HEK293 (cell line): ENCODE measurements at regions not wholly inside any gene's neighbourhood (a gene's known extent, or its start where the extent isn't known, plus 50 kb on each side); places are given as distances from the start of the nearest gene placed in this dataset.

Experiments
- CTCF ChIA-PET: fragments of 350-600 bp; formaldehyde crosslinking; extraction: SDS; loops from one replicate; lab custom pipeline; 2021; ENCODE audit warnings: antibody characterized with exemption; lab: Yijun Ruan, JAX
- POLR2A ChIA-PET: fragments of 300-600 bp; formaldehyde crosslinking; extraction: SDS; loops from one replicate; lab custom pipeline; 2020; ENCODE audit warnings: antibody characterized with exemption, inconsistent platforms; lab: Yijun Ruan, JAX
- H3K27ac ChIP-seq: fragments of 200-500 bp; sonication (Bioruptor generic); 2 replicates; pipeline ENCODE4 v1.5.1; 2014; ENCODE audit warnings: low read depth, low read length, control low read depth, inconsistent platforms; ENCODE audit errors: extremely low read depth
- H3K36me3 ChIP-seq, 2 experiments: fragments of 200-500 bp in 1 of 2; sonication (Bioruptor generic) in 1 of 2; 1 replicate in 1 of 2; 2 replicates in 1 of 2; pipeline ENCODE4 v1.5.1; 2014 to 2017; ENCODE audit warnings: inconsistent platforms in 2 of 2, low read length in 2 of 2; ENCODE audit not compliant: control insufficient read depth in 2 of 2, insufficient read depth in 1 of 2
- H3K4me1 ChIP-seq: fragments of 200-500 bp; sonication (Bioruptor generic); 2 replicates; pipeline ENCODE4 v1.5.1; 2014; ENCODE audit warnings: mild to moderate bottlenecking, low read length, inconsistent platforms; ENCODE audit not compliant: control insufficient read depth, insufficient read depth
- H3K4me3 ChIP-seq: 2 replicates; pipeline ENCODE4 v1.5.1; 2011; ENCODE audit warnings: low read depth, mild to moderate bottlenecking, control low read depth, low read length, moderate library complexity
- H3K9me3 ChIP-seq: fragments of 200-500 bp; sonication (Bioruptor generic); 2 replicates; pipeline ENCODE4 v1.5.1; 2014; ENCODE audit warnings: low read depth, low read length, inconsistent platforms; ENCODE audit not compliant: control insufficient read depth, insufficient read depth
- GLI2 ChIP-seq: fragments of 450-650 bp; formaldehyde crosslinking; IDR thresholded peaks from 2 replicates; pipeline ENCODE4; 2017; ENCODE audit warnings: missing biosample characterization, missing genetic modification characterization, low read depth, borderline replicate concordance
- KLF1 ChIP-seq: fragments of 450-650 bp; formaldehyde crosslinking; IDR thresholded peaks from 2 replicates; pipeline ENCODE4 v1.5.1; 2016; ENCODE audit warnings: missing biosample characterization, missing genetic modification characterization
- KLF10 ChIP-seq: fragments of 450-650 bp; IDR thresholded peaks from 2 replicates; pipeline ENCODE4 v1.5.1; 2018; ENCODE audit warnings: missing biosample characterization, mild to moderate bottlenecking, missing genetic modification characterization
- RBAK ChIP-seq: fragments of 450-650 bp; formaldehyde crosslinking; IDR thresholded peaks from 2 replicates; pipeline ENCODE4 v1.5.1; 2016; ENCODE audit warnings: missing biosample characterization, missing genetic modification characterization
- SCRT2 ChIP-seq: fragments of 450-650 bp; formaldehyde crosslinking; IDR thresholded peaks from 2 replicates; pipeline ENCODE4 v1.5.1; 2016; ENCODE audit warnings: missing biosample characterization, missing genetic modification characterization
- ZBTB48 ChIP-seq: fragments of 450-650 bp; formaldehyde crosslinking; IDR thresholded peaks from 2 replicates; pipeline ENCODE4 v1.5.1; 2016; ENCODE audit warnings: missing biosample characterization, missing genetic modification characterization
- ZEB2 ChIP-seq: fragments of 450-650 bp; formaldehyde crosslinking; IDR thresholded peaks from 2 replicates; pipeline ENCODE4 v1.5.1; 2016; ENCODE audit warnings: missing biosample characterization, missing genetic modification characterization
- ZFP69B ChIP-seq: fragments of 450-650 bp; formaldehyde crosslinking; IDR thresholded peaks from 2 replicates; pipeline ENCODE4 v1.5.1; 2016; ENCODE audit warnings: missing biosample characterization, missing genetic modification characterization
- ZNF114 ChIP-seq: fragments of 450-650 bp; formaldehyde crosslinking; IDR thresholded peaks from 2 replicates; pipeline ENCODE4 v1.5.0; 2017; ENCODE audit warnings: missing biosample characterization, missing genetic modification characterization
- ZNF133 ChIP-seq: fragments of 450-650 bp; formaldehyde crosslinking; IDR thresholded peaks from 2 replicates; pipeline ENCODE4 v1.5.1; 2016; ENCODE audit warnings: missing biosample characterization, missing genetic modification characterization
- ZNF146 ChIP-seq: fragments of 450-650 bp; formaldehyde crosslinking; IDR thresholded peaks from 2 replicates; pipeline ENCODE4 v1.5.1; 2016; ENCODE audit warnings: missing biosample characterization, missing genetic modification characterization
- ZNF202 ChIP-seq: fragments of 450-650 bp; formaldehyde crosslinking; IDR thresholded peaks from 2 replicates; pipeline ENCODE4 v1.5.1; 2016; ENCODE audit warnings: missing biosample characterization, missing genetic modification characterization, borderline replicate concordance
- ZNF214 ChIP-seq: fragments of 450-650 bp; formaldehyde crosslinking; IDR thresholded peaks from 2 replicates; pipeline ENCODE4 v1.5.1; 2017; ENCODE audit warnings: missing biosample characterization, mild to moderate bottlenecking, missing genetic modification characterization, borderline replicate concordance
- ZNF248 ChIP-seq: fragments of 450-650 bp; formaldehyde crosslinking; IDR thresholded peaks from 2 replicates; pipeline ENCODE4 v1.5.1; 2017; ENCODE audit warnings: missing biosample characterization, missing genetic modification characterization
- ZNF266 ChIP-seq: fragments of 450-650 bp; formaldehyde crosslinking; IDR thresholded peaks from 2 replicates; pipeline ENCODE4 v1.5.1; 2016; ENCODE audit warnings: missing biosample characterization, missing genetic modification characterization, low read depth
- ZNF274 ChIP-seq, 2 experiments: fragments of 200-500 bp in 1 of 2; fragments of 450-650 bp in 1 of 2; sonication (Bioruptor generic) in 1 of 2; formaldehyde crosslinking in 1 of 2; IDR thresholded peaks; 2 replicates each; pipeline versions ENCODE4 v1.5.1 to v1.6.1; 2014 to 2016; ENCODE audit warnings: borderline replicate concordance in 1 of 2, inconsistent platforms in 1 of 2, low read length in 1 of 2, missing biosample characterization in 1 of 2, missing genetic modification characterization in 1 of 2
- ZNF292 ChIP-seq: fragments of 450-650 bp; formaldehyde crosslinking; IDR thresholded peaks from 2 replicates; pipeline ENCODE4 v1.5.1; 2016; ENCODE audit warnings: low read depth, missing biosample characterization, missing genetic modification characterization, borderline replicate concordance
- ZNF341 ChIP-seq: fragments of 450-650 bp; formaldehyde crosslinking; IDR thresholded peaks from 2 replicates; pipeline ENCODE4; 2016; ENCODE audit warnings: low read depth, missing biosample characterization, missing genetic modification characterization
- ZNF350 ChIP-seq: fragments of 450-650 bp; formaldehyde crosslinking; IDR thresholded peaks from 2 replicates; pipeline ENCODE4 v1.5.0; 2017; ENCODE audit warnings: missing biosample characterization, mild to moderate bottlenecking, missing genetic modification characterization
- ZNF391 ChIP-seq: fragments of 450-650 bp; formaldehyde crosslinking; IDR thresholded peaks from 2 replicates; pipeline ENCODE4 v1.5.1; 2016; ENCODE audit warnings: low read depth, missing biosample characterization, missing genetic modification characterization, borderline replicate concordance
- ZNF394 ChIP-seq: fragments of 450-650 bp; formaldehyde crosslinking; IDR thresholded peaks from 2 replicates; pipeline ENCODE4 v1.5.1; 2016; ENCODE audit warnings: missing biosample characterization, missing genetic modification characterization, mild to moderate bottlenecking, moderate library complexity, borderline replicate concordance
- ZNF521 ChIP-seq: fragments of 450-650 bp; formaldehyde crosslinking; IDR thresholded peaks from 2 replicates; pipeline ENCODE4 v1.5.1; 2017; ENCODE audit warnings: missing biosample characterization, mild to moderate bottlenecking, missing genetic modification characterization
- ZNF544 ChIP-seq: fragments of 450-650 bp; formaldehyde crosslinking; IDR thresholded peaks from 2 replicates; pipeline ENCODE4 v1.5.0; 2017; ENCODE audit warnings: missing biosample characterization, missing genetic modification characterization
- ZNF621 ChIP-seq: fragments of 450-650 bp; formaldehyde crosslinking; IDR thresholded peaks from 2 replicates; pipeline ENCODE4 v1.5.1; 2017; ENCODE audit warnings: missing biosample characterization, missing genetic modification characterization
- ZNF654 ChIP-seq: fragments of 450-650 bp; formaldehyde crosslinking; IDR thresholded peaks from 2 replicates; pipeline ENCODE4 v1.5.1; 2016; ENCODE audit warnings: low read depth, missing biosample characterization, missing genetic modification characterization
- ZNF777 ChIP-seq: fragments of 450-650 bp; formaldehyde crosslinking; IDR thresholded peaks from 2 replicates; pipeline ENCODE4 v1.5.1; 2017; ENCODE audit warnings: missing biosample characterization, missing genetic modification characterization, borderline replicate concordance
- ZNF785 ChIP-seq: fragments of 450-650 bp; formaldehyde crosslinking; IDR thresholded peaks from 2 replicates; pipeline ENCODE4 v1.5.1; 2016; ENCODE audit warnings: missing biosample characterization, missing genetic modification characterization
- TF ChIP-seq, protein P1 (sequence below): fragments of 450-650 bp; formaldehyde crosslinking; IDR thresholded peaks from 2 replicates; pipeline ENCODE4 v1.5.1; 2016; ENCODE audit warnings: missing biosample characterization, missing genetic modification characterization
- TF ChIP-seq, protein P2 (sequence below): fragments of 450-650 bp; formaldehyde crosslinking; IDR thresholded peaks from 2 replicates; pipeline ENCODE4 v1.5.1; 2016; ENCODE audit warnings: missing biosample characterization, missing genetic modification characterization
- TF ChIP-seq, protein P3 (sequence below): fragments of 450-650 bp; formaldehyde crosslinking; IDR thresholded peaks from 2 replicates; pipeline ENCODE4 v1.5.1; 2016; ENCODE audit warnings: missing biosample characterization, missing genetic modification characterization

DNA sequence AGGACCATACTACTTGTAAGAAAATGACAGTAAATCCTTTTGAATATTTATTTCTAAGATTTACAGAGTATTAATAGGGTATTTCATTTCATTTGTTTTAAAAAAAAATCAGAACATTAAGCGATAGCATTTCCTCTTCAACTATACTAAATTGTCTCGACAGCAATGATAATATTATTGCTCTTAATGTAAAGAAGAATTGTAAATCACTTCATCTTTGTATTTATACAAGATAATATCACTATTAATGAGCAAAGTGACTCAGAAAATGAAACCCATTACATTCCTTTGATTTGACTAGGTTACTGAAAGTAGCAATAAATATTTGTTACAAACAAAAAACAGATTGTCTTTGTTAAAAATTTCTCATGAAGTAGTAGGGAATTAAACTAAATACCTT is 131.1 kb upstream of the CNTN4 start (continued):
- TF ChIP-seq ZNF292 (tag by site-specific recombination): no peak
- no peak for TF ChIP-seq ZNF621 (tag by site-specific recombination)
- no peak for TF ChIP-seq ZNF114 (tag by site-specific recombination)
- no peak for TF ChIP-seq ZNF274 (IDR thresholded peaks at IDR 0.05; ENCODE audit: low read length)
- TF ChIP-seq ZNF274 (tag by site-specific recombination; IDR thresholded peaks at IDR 0.05; ENCODE audit: borderline replicate concordance): no peak
- TF ChIP-seq, protein P1, sequence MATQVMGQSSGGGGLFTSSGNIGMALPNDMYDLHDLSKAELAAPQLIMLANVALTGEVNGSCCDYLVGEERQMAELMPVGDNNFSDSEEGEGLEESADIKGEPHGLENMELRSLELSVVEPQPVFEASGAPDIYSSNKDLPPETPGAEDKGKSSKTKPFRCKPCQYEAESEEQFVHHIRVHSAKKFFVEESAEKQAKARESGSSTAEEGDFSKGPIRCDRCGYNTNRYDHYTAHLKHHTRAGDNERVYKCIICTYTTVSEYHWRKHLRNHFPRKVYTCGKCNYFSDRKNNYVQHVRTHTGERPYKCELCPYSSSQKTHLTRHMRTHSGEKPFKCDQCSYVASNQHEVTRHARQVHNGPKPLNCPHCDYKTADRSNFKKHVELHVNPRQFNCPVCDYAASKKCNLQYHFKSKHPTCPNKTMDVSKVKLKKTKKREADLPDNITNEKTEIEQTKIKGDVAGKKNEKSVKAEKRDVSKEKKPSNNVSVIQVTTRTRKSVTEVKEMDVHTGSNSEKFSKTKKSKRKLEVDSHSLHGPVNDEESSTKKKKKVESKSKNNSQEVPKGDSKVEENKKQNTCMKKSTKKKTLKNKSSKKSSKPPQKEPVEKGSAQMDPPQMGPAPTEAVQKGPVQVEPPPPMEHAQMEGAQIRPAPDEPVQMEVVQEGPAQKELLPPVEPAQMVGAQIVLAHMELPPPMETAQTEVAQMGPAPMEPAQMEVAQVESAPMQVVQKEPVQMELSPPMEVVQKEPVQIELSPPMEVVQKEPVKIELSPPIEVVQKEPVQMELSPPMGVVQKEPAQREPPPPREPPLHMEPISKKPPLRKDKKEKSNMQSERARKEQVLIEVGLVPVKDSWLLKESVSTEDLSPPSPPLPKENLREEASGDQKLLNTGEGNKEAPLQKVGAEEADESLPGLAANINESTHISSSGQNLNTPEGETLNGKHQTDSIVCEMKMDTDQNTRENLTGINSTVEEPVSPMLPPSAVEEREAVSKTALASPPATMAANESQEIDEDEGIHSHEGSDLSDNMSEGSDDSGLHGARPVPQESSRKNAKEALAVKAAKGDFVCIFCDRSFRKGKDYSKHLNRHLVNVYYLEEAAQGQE (tag by site-specific recombination): no peak
- no peak for TF ChIP-seq ZBTB48 (tag by site-specific recombination)
- TF ChIP-seq, all 188 proteins: peak for 0

DNA sequence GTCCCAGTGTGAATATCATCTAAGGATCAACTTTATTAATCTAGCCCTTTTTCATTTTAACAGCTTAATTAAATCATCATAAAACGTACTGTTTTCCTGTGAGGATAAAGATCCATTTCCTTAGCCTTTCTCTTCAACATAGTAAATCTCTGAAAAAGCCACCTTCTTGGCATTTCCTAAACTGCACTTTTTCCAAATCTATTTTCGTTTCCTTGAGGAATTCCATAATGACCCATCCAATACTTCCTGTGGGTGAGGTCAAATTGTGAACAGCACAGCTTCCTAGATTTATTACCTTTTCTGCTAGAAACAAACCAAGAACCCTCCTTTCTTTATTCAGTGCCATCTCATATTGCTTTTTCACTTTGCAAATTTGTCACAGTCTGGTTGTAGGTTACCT is 129.4 kb upstream of the CNTN4 start:
- Histone ChIP-seq H3K9me3 (no peaks in the 10 kb centered on the region), H3K27ac (no peak overlapping the region), H3K36me3 (no peaks in the 10 kb centered on the region), H3K4me1 (0 out of 2 replicates have a peak, but pooled peaks cover 3% of the 10 kb centered on the region)
- TF ChIP-seq ZNF391 (tag by site-specific recombination): no peak
- TF ChIP-seq ZEB2 (tag by site-specific recombination): no peak
- no peak for TF ChIP-seq ZNF654
- no peak for TF ChIP-seq ZNF214 (tag by site-specific recombination)
- TF ChIP-seq RBAK: no peak
- no peak for TF ChIP-seq SCRT2 (tag by site-specific recombination)
- TF ChIP-seq KLF1: no peak
- TF ChIP-seq ZNF785: no peak
- no peak for TF ChIP-seq GLI2 (tag by site-specific recombination)
- TF ChIP-seq ZFP69B (tag by site-specific recombination): no peak
- TF ChIP-seq ZNF266: no peak
- no peak for TF ChIP-seq ZNF202 (tag by site-specific recombination)
- TF ChIP-seq ZNF341: no peak
- no peak for TF ChIP-seq ZNF248 (tag by site-specific recombination)
- TF ChIP-seq ZNF350 (tag by site-specific recombination): no peak
- no peak for TF ChIP-seq ZNF133 (tag by site-specific recombination)
- TF ChIP-seq ZNF292 (tag by site-specific recombination): no peak
- TF ChIP-seq, all 188 proteins: peak for 0
- CTCF ChIA-PET: interaction anchor here (0.6 kb wide), 1 partner anchor 20 kb away, joined by 3 read pairs; no protein-coding TSS in a partner anchor
- no peak overlapping the region for H3K4me3 ChIP-seq
- POLR2A ChIA-PET: no interaction called here

DNA sequence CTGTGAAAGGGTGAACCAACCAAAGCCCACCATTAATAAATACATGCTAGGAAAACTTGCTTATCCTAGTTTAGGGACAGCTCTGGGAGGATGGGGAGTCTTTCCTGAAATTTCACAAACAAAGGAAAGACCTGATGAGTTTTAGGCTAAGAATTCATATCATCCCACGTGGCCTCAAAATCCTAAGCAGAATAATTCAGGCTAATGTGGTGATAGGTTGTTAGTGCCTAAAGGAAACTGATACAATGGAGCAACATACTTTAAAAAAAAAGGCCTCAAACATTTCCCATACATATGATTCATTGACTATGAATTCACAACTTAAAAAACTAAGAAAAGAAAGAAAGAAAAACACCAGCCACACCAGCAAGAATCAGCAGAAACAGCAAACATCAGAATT is 126.9 kb upstream of the CNTN4 start:
- ChIA-PET CTCF (no interaction called here), POLR2A (no interaction called here)
- Histone ChIP-seq H3K9me3 (no peaks in the 10 kb centered on the region), H3K36me3 (no peaks in the 10 kb centered on the region), H3K27ac (no peak overlapping the region), H3K4me1 (no peaks in the 10 kb centered on the region), H3K4me3 (no peak overlapping the region)
- no peak for TF ChIP-seq ZNF350 (tag by site-specific recombination)
- TF ChIP-seq, protein P2, sequence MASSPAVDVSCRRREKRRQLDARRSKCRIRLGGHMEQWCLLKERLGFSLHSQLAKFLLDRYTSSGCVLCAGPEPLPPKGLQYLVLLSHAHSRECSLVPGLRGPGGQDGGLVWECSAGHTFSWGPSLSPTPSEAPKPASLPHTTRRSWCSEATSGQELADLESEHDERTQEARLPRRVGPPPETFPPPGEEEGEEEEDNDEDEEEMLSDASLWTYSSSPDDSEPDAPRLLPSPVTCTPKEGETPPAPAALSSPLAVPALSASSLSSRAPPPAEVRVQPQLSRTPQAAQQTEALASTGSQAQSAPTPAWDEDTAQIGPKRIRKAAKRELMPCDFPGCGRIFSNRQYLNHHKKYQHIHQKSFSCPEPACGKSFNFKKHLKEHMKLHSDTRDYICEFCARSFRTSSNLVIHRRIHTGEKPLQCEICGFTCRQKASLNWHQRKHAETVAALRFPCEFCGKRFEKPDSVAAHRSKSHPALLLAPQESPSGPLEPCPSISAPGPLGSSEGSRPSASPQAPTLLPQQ (tag by site-specific recombination): no peak
- no peak for TF ChIP-seq ZNF146 (tag by site-specific recombination)
- no peak for TF ChIP-seq ZNF777 (tag by site-specific recombination)
- no peak for TF ChIP-seq ZNF544 (tag by site-specific recombination)
- TF ChIP-seq, protein P3, sequence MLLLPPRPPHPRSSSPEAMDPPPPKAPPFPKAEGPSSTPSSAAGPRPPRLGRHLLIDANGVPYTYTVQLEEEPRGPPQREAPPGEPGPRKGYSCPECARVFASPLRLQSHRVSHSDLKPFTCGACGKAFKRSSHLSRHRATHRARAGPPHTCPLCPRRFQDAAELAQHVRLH (tag by site-specific recombination): no peak
- TF ChIP-seq ZNF394 (tag by site-specific recombination): no peak
- no peak for TF ChIP-seq KLF10 (tag by site-specific recombination)
- TF ChIP-seq ZNF521 (tag by site-specific recombination): no peak
